Stimulated activated CD4-positive, alpha-beta T cell treated with anti-CD3 and anti-CD28 coated beads, Interleukin-12 subunit alpha, Interleukin-12 subunit beta, amount 100 ng/mL, for 48 hours (primary cell): ENCODE measurements at regions not wholly inside any gene's neighbourhood (a gene's known extent, or its start where the extent isn't known, plus 50 kb on each side); places are given as distances from the start of the nearest gene placed in this dataset.

Experiments
- DNase-seq, 3 donors: peaks; one replicate each; pipeline ENCODE4 v3.0.0-alpha.2; 2020; ENCODE audit warnings: low read depth in 2 of 3, low spot score in 1 of 3

GRCh38 chr12:13451776-13452175 is 255.2 kb downstream of the EMP1 start:
- no peak for DNase-seq

GRCh38 chr12:13450231-13451080 is 253.9 kb downstream of the EMP1 start:
- no peak for DNase-seq

GRCh38 chr12:13444076-13444475 is 247.6 kb downstream of the EMP1 start:
- no peak for DNase-seq

DNA sequence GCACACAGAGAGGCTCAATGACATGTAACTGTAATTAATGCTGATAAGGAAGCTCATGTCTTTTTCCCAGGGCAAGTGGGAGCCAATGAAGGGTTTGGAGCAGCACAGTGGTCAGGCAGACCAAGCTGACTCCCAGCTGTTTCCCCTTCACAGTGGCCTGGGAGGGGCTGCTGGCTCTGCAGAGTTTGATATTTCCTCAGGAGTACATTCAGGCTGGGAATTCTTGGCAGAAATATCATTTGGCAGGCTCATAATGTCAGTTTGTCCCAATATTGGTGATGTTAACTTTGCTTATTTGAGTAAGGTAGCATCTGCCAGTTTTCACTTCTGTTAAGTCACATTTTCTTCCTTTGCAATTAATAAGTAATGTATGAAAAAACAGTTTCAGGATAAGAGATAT is 247.0 kb downstream of the EMP1 start:
- no peak for DNase-seq

- DNase-seq = no peak
Observed at GRCh38 chr12:13443028-13443427, 246.5 kb downstream of the EMP1 start.

DNA sequence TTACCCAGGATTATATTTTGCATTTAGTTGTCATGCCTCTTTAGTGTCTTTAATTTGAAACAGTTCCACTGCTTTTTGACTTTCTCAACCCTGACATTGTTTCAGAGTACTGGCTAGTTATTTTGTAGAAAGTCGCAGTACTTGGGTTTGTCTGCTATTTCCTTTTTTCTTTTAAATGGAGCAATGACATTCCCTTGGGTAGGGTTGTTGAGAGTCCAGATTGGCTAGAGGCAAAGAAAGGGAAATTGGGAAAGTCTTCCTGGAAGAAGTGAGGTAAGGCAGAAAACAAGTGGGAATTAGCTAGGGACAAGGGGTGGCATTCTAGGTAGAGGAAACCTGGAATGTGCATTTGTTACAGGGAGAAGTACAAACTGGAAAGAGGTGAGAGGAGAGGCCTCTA is 245.9 kb downstream of the EMP1 start:
- DNase-seq = no peak

GRCh38 chr12:13440844-13441243 is 244.3 kb downstream of the EMP1 start:
- DNase-seq = no peak

GRCh38 chr12:13437541-13437940 is 241.0 kb downstream of the EMP1 start:
- DNase-seq = no peak

DNA sequence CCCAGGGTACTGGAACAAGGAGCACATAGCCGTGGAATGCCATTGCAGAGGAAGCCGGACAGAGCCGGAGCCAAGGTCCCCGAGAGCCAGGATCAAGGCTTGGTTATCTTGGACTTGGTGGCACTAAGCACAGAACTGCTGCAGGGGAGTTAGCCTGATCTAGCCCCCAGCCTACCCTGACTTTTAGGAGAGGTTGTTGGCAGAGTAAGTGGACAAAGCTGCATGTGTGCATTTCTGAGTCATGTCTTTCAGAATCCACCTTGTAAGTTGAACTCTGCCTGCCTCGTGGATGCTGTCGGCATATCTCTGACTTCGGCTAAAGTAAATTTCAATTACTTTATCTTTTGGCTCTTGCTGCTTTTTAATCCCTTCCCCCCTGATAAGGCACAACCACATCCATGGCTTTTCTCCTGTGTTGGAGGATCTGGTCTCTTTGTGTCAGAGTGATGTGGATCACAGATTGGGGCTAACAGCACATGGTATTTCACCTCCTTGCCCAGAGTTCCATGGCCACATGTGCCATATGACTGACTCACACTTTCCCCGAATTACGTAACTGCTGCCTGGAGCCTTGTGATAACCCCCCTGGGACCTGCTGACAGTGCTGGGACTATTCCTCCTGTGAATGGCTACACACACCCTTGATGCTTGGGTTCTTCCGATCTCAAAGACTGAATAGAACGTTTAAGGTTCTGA is 240.3 kb downstream of the EMP1 start:
- DNase-seq = no peak

DNA sequence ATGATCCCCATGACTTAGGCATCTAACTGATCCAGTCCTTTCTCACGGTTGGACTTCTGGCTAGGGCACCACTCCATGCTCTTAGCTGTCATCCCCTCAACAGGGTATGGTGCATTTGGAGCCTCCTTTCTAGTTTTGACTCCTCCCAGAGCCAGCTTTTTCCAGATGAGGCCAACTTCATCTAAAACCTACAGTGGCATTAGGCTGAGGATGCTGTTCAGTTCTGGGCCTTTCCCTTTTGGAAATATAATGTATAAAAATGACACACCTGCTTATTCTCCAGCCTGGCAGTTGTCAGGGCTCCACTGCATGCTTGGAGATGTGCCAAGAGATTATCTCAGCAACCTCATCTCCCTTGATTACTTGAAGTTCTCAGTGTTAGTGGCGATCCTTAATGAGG is 239.7 kb downstream of the EMP1 start:
- no peak for DNase-seq

GRCh38 chr12:13435235-13435933 is 238.9 kb downstream of the EMP1 start:
- no peak for DNase-seq

- DNase-seq = no peak
Observed at GRCh38 chr12:13433768-13434167, 237.2 kb downstream of the EMP1 start.

DNA sequence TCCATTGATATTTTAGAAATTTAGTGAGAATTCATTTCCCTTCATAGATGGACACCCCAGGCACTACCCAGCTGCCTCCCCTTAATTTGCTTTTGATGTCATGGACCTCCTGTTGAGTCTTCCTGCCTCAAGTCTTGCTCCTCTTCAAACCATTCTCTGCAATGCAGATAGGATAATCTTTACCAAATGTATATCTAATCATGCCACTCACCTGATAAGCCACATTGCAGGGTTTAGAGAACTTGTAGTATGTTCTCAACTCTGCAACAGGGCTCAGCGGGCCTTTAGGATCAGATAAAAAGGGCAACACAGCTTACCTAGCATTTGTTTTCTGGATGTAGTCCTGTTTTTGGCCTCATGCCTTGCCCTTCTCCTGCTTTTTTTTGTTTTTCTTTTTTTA is 234.5 kb downstream of the EMP1 start:
- DNase-seq = no peak

GRCh38 chr12:13428538-13429265 is 232.2 kb downstream of the EMP1 start:
- no peak for DNase-seq

- no peak for DNase-seq
Observed at GRCh38 chr12:13425766-13426165, 229.2 kb downstream of the EMP1 start.

DNA sequence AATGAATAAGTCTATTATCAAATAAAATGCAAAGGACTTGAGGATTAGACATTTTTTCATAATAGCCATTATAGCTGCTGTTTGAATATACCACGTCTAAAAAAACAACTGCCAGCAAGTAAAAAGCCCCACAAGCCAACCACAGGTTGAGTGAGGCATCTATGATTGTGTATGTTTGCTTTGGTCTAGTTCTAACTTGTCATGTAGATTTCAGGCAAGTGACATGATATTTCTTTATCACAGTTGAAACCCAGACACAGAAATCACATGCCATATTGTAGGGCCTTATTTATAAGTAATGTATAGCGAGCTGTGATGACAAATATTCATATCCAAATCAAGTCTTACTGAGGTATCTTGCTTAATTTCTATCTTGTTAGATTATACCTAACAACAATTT is 225.8 kb downstream of the EMP1 start:
- no peak for DNase-seq

DNA sequence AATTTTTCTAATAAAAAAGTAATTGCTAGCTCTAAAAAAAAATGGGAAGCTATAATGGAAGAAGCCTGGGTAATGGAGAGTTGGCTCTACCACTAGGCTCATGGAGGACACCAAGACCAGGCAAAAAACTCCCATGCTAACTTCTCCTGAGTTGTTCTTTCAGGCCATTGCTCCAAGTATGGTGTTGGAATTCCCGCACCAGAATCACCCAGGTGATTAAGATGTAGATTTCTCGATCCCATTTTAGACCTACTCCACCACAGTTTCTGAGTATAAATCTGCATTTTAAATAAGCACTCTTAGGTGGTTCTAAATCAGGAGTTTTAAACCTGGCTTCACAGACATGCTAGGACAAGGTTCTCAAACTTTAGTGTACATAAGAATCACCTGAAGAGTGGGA is 221.0 kb downstream of the EMP1 start:
- DNase-seq = no peak

DNA sequence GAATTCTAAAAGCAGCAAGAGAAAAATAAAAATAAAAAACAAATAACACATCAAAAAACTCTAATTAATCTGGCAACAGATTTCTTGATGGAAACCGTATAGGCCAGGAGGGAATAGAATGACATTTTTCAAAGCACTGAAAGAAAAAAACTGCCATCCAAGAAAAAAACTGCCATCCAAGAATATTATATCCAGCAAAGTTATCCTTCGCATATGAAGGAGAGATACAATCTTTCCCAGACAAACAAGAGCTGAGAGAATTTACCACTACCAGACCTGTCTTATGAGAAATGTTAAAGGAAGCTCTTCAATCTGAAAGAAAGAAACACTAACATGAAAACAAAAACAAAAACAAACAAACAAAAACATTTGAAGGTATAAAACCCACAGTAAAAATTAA is 214.8 kb downstream of the EMP1 start:
- DNase-seq = no peak

DNA sequence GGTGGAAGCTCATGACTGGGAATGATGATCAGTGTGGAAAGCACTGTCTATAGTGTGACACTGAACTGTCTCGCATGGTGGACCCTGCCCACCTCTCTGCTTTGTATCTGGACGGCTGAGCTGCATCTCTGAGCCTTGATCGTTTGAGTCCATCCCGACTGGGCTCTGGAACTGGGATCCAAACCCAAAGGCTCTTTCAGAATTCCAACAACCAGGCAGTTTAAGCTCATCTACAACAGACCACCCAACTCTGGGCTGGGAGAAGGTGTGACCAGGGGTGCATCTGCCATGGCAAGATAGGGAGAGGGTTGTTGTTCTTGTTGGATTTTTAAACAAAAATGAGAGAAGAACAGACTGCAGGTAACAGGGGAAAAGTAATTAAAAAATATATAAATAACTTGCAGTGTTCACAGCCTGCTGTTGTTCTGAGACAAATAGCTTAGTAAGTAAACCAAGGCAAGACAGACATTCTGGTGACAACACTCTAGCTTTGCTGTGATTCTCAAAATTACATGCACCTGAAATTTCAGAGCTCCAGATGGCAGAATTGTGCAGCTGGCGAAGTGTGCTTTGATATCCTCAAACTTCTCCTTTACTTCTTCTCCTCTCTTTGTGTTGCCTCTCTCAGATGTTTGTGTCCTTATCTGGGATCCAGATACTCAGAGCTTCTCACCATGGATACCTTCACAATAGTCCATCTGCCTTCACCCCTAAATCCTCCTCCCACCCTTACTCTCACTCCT is 209.6 kb downstream of the EMP1 start:
- DNase-seq = no peak

GRCh38 chr12:13404631-13405473 is 208.3 kb downstream of the EMP1 start:
- DNase-seq = no peak
